C4-2B (cell line): ENCODE measurements at regions not wholly inside any gene's neighbourhood (a gene's known extent, or its start where the extent isn't known, plus 50 kb on each side); places are given as distances from the start of the nearest gene placed in this dataset.

Source experiments
- ZFX ChIP-seq: fragments of 450-650 bp; IDR thresholded peaks from 2 replicates; pipeline ENCODE4 v1.6.1; 2017
- TF ChIP-seq, protein P1 (sequence below): fragments of 450-650 bp; conservative IDR thresholded peaks from 2 replicates; pipeline ENCODE4 v1.5.1; 2017; ENCODE audit warnings: mild to moderate bottlenecking

DNA sequence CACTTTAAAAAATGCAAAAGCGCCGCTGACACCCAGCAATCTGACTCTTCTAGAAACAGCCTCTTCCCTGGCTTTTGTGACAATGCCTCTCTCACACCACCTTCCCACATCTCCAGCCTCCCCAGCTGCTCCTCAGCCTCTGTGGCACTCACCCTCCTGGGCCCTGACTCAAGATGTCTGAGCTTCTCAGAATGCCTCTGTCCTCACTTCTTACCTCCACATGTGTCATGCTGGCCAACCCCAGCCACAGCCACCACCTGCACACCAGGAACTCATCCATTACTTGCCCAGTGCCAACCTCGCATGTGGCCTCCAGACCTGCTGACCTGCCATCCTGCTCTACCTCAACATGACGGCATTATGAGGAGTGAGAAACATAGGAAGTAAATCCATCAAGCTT is 249.8 kb upstream of the RAB6C start:
- TF ChIP-seq, protein P1, sequence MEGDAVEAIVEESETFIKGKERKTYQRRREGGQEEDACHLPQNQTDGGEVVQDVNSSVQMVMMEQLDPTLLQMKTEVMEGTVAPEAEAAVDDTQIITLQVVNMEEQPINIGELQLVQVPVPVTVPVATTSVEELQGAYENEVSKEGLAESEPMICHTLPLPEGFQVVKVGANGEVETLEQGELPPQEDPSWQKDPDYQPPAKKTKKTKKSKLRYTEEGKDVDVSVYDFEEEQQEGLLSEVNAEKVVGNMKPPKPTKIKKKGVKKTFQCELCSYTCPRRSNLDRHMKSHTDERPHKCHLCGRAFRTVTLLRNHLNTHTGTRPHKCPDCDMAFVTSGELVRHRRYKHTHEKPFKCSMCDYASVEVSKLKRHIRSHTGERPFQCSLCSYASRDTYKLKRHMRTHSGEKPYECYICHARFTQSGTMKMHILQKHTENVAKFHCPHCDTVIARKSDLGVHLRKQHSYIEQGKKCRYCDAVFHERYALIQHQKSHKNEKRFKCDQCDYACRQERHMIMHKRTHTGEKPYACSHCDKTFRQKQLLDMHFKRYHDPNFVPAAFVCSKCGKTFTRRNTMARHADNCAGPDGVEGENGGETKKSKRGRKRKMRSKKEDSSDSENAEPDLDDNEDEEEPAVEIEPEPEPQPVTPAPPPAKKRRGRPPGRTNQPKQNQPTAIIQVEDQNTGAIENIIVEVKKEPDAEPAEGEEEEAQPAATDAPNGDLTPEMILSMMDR: no peak
- TF ChIP-seq ZFX: no peak
